NOMO-1 treated with DMSO at 0.1 percent for 48 hours (cell line): ENCODE measurements at regions not wholly inside any gene's neighbourhood (a gene's known extent, or its start where the extent isn't known, plus 50 kb on each side); places are given as distances from the start of the nearest gene placed in this dataset.

ENCODE experiments used
- DNase-seq: peaks from one replicate; lab custom pipeline; 2025; ENCODE audit not compliant: unreplicated experiment; lab: John Stamatoyannopoulos, UW

DNA sequence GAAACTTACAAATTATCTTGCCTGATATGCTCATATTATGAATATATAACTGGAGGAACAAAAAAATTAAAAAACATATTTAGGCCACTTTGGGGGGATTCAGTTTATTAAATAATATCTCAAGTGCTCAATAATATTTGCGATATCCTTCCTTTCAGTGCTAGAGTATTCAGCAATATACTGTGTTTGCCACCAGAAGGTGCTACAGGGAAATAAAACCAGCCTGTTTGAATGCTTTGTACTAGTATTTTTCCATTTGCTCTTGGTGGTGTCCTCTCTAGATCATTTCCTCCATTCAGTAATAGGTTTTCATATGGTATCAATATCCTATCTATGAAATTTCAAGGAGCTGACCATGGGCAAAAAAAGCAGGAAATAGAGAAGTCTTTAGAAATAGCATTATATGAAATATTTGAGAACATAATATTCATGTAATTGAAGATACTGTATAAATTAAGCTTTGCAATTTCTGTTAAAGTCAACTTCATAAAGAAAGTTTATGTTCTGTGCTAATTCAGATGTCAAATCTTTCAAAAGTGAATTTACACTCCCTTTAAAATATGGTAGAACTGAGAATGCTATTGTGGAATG, 106.2 kb upstream of the NAV3 start:
- peak; percentile 42 for DNase-seq

DNA sequence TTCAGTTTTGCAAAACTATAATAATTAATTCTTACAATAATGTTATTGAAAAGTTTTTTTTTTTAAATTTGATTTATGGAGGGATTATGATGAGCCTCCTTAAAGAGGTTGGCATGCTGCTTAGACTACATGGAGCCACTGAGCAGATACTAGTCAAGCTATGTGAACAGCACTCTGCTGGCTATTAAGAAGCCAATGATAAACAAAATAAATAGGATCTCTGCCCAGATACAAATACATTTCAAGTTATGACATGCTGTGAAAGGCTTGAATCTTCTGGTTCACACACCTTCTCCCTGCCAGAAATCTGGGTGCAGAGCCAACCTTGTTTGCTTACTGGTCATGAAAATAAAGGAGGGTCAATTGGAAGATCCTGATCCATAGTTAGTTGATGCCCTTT, 107.4 kb upstream of the NAV3 start:
- DNase-seq = no peak

DNA sequence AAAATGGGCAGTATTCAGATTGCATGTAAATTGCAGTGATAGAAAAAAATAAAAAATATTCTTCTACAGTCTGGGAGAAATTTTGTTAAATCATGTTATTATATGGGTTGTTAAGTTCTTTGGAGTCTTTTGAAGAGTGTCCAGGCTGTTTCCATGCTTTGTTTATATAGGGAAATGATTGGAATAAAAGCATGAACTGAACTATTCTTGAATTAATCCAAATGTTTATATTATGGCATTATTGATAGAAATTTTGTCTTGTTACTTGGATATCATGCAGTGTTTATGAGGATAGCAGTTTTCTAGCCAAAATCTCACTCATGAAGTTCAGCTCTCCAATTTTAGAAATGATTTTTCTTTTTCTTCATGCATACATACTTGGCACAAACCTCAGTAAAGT, 108.2 kb upstream of the NAV3 start:
- no peak for DNase-seq

DNA sequence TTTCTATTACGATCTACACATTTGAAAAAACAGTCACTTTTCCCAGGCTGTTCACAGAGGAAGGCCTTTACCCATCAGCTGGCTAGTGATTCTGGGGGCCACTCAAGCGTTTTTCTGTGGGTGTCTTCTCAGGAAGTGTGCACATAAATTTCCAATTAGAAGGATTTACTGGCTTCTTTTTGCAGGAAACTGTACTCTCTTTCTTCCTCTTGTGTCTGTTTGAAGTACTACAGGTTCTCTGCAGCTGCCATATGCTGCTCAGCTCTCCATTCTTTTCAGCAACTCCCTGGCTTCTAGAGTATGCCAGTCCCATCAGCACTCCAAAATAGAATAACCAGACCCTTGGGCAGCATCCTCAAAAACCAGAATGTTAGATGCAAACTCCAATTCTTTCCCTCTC, 110.4 kb upstream of the NAV3 start:
- no peak for DNase-seq

DNA sequence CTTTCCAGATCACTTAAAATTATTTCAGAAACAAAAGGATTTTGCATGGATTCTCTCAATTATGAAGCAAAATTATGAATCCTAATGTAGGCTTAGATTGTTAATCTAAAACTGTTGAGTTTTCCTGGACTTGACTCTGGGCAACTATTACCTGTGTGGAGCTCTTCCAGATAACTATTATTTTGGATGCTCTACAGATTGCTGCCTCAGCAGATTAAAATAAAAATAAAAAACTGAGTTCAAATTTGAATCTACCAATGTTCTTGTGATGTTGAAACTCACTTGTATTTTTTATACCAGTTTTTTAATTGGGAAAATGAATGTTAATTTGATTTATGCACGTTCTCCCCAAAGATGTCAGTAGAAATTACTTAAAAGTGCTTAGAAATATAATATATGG, 120.5 kb upstream of the NAV3 start:
- DNase-seq = no peak

DNA sequence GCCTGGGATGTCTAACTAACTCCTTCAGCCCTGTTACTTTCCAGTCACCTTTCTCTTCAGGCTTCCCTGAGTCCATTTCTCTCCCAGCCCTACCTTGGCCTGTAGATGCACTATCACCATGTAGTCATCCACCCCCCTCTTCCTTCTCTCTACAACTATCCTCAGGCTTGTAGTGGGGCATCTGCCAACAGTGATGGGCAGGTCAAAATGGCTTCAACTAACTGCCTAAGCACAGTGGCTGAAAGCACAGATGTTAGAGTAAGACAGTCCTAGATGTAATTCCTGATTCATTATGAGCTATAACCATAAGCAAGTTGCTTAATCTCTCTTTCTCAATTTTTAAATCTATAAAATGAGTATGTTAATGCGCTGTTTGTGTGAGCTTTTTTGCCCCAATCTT, 133.6 kb upstream of the NAV3 start:
- DNase-seq = no peak

DNA sequence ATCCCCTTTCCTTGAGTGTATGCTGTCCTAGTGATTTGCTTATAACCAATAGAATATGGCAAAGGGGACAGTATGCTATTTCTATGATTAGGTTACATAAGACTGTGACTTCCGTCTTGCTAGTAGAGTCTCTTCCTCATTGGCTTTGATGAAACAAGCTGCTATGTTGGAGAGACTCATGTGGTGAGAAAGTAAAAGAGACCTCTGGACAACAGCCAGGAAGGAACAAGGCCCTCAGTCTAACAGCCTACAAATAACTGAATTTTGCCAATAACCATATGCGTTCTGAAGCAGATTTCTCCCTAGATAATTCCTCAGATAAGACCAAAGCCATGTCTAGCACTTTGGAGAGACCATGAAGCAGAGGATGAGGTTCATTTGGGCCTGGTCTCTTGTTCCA, 134.5 kb upstream of the NAV3 start:
- DNase-seq = peak; percentile 47

DNA sequence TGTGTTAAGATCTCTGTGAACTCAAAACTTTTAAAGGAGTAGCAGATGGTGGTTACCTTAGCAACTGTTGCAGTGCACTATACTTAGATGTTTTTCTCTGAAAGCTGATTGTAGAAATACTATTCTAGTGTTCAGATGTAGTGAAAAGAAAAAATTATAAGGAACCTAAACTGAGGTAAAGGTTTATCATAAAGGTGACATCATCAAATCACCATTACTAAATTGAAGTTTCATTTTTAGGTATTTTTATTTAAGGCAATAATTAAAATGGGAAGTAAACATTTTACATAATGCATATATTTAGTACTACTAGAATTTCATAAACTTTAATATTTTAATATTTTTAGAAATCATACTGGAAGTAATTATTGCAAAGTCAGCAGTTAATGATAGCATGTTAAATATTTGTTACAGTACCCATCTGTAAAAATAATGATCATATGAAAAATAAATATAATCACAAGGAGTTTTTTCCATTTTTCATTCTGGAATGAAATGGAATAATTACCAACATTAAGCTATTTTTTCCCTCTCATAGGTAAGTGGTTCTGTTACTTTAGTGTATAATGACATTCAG, 141.1 kb upstream of the NAV3 start:
- no peak for DNase-seq

DNA sequence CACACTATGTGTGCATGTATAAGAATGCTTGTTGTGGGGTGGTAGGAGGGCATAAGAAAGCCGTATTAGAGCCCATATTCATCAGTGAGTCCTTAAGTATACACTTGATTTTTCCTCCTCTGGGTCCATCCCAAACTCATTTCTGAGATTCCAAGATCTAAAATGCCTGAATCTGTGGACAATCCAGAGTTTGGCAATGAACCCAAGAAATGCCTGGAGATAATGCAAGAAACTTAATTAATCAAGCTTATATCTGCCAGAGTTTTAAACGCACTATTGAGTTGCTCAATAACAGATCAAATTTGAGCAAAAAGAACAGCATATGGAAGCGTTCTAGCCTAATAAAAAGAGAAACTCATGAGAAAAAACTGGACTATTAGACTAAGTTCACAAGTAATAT, 143.4 kb upstream of the NAV3 start:
- DNase-seq = no peak

DNA sequence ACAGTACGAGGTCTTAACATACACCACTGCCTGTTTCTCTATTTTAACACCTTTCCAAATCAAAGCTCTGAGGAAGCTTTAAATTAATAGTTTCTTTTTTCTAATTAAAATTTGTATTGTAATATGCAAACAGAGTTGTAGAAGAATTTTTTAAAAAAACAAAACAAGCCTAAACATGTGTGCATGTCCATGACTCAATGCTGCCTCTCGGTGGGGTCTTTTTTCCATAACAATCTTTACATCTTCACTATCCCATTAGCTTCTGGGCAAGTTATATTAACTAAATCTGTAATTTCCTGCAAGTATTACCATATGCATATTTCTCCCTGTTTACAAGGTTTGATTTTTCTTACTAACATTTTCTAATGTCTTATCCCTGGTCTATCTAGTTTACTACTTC, 143.9 kb upstream of the NAV3 start:
- DNase-seq = peak; percentile 2

DNA sequence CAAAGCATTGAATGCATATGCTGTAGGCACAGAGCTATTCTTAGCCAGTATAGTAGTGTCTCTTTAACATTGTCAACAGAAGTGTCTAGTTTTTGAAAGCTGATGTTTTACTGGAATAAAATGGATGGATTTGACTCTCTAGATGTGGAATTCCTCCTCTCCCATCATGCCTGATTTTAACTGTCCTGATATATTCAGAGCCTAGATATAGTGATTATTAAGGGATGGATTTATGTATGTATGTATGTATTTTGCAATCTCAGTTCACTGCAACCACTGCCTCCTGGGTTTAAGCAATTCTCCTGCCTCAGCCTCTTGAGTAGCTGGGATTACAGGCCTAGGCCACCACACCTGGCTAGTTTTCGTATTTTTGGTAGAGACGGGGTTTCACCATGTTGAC, 144.8 kb upstream of the NAV3 start:
- DNase-seq = no peak

DNA sequence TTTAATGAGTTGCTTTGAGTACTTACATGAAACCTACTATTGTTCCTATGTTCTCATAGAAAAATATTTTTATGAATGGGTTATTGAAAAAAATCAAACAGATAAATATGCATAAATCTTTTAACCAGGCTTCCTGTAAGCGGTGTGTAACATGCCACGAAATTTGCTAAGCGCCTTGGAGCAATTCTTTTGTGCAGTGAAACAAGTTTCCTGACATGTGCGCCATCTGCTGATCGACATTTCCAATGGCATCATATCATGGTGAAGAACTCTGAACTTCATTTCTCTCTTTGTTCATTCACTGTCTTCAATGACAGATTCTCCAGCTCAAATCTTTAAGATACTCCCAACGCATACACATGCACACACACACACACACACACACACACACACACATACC, 145.6 kb upstream of the NAV3 start:
- DNase-seq = peak; percentile 52

DNA sequence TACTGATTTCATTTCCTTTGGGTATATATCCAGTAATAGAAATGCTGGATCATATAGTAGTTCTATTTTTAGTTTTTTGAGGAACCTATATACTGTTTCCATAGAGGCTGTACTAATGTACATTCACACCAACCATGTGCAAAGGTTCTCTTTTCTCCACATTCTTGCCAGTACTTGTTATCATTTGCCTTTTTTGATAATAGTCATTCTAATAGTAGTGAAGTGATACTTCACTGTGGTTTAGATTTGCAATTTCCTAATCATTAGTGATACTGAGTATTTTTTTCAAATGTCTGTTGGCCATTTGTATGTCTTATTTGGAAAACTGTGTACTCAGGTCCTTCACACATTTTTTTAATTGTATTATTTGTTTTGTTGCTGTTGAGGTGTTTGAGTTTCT, 148.2 kb upstream of the NAV3 start:
- DNase-seq = no peak

DNA sequence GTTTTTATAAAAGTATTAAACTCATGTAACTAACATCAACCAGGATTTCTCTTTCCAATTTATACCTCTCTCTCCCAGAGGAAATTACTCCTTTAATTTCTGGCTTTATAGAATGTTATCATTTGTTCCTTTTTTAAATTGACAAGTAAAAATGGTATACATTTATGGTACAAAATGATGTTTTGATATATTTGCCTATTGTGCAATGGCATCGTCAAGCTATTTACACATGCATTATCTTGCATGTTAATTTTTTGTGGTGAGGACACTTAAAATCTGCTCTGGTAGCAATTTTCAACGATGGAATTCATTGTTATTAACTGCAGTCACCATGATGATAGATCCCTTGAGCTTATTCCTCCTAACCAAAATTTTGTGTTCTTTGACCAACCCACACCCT, 149.0 kb upstream of the NAV3 start:
- no peak for DNase-seq

DNA sequence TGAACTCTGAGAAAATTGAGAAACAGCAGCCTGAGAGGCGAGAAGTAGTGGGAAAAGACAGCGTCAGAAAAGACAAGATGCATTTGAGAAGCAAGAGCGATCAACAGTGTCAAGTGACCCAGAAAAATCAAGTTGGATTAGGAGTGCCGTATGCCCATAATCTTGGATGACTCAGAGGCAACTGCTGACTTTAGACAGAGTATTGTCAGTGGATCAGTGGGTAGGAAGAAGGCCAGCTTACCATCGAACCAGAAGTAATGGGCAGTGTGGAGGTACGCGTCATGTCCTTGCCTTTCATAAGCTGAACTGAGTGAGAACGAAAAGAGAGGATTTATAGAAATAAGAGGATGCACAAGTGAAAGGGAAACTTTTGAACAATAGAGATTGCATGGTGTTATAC, 151.0 kb upstream of the NAV3 start:
- no peak for DNase-seq

DNA sequence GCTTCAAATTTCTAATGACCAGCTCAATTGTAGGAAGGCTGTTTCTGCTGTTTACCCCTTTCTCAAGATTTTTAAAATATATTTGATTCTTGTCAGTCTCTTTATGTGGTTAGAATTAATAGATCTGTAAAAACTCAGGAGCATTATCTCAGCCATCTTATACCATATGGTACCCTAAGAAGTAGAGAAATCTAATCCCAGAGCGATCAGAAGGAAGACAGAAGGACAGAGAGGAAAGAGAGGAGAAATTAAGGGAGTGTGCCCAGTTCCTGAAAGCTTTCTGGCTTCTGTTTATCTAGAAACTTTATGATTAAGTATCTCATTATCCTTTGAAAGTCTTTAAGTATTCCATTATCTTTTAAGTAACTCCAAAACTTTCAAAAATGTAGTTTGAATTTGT, 152.1 kb upstream of the NAV3 start:
- no peak for DNase-seq

DNA sequence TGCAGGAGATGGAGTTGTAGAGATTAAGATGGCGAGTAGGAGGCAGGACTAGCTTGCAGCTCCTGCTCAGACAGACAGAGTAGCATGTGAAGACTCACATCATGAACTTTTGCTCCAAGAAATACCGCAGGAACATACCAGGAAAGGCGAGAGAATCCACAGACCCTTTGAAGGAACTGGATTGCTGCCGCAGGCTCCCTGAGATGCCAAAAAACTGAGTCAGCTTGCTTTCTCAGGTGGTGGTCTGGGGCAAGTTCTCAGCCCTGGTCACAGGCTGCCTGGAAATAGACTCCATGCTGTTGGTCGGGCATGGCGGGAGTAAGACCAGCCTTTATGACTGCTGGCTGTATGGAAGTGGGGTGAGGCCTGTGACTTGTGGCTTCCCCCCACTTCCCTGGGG, 163.6 kb upstream of the NAV3 start:
- no peak for DNase-seq

DNA sequence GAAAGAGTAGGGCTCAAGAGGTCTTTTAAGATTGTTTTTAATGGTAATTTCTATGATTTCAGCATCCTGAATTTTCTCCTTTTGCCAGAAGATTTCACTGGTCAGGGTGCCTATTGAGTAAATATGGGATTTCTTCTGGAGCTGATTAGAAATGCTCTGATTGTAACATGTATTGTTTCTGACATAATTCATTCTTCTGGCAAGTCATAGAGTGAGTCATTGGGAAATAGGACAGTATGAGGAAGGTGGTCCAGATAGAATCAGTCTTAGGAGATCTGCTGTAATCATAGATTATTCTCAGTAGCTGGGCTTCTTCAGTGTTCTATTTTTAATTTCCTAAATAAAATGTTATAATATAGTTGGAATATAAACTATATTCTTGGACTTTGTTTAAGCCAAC, 182.0 kb upstream of the NAV3 start:
- DNase-seq = no peak

DNA sequence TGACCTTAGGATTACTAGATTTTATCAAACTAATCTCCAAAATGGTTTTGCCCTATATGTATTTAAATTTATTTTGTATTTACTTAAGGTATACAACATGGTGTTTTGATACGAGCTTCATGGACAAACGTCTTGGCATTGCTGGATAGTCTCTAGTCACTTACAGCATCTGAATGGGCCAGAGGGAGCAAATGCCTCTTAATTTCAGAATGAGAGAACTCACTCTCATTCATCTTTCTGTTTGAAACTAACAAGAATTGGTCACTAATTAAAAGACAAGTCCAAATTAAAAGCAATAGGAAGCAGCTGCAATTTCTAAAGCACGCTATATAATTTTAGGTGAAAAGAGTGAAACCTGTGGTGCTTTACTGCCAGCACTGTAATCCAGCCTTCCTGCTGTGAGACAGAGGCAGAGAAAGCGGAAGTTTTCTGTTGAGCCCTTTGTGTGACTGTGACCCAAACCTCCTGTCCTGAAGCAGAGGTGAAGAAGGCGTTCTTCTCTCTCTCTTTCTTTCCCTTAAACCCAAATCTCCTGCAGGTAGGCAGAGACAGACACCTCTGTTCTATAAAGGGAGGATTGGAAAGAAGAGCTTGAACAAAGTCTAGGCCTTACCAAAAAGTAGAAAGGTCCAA, 184.6 kb upstream of the NAV3 start:
- DNase-seq = peak; percentile 16

DNA sequence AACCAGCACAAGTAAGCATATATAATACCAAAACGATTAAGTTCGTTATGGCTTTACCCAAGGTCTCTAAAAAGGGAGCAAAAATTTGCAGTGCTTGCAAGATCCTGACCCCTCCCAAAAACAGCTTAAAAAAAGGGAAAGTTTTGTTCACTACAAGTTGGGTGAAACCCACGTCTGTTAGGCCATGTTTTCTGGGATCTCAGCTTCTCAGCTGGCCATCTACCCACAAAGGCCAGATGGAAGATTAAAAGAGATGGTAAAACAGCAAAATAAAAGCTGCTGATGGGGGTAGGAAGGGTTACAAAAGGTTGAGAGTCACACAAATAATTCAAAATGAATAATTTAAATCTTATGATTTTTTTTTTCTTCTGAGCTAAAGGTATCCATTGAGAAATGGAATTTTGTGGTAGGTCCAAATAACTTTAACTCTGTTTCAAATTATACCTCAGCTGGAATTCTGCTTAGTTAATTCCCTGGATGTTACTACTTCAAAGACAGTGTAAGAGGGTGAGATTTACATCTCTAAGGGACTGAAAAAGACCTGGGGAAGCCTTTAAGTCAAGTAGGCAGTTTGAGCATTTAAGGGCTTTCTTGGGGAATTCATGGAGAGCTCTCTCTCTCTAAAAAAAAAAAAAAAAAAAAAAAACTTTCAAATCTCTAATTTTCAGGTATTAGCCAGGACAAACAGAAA, 185.6 kb upstream of the NAV3 start:
- DNase-seq = no peak

DNA sequence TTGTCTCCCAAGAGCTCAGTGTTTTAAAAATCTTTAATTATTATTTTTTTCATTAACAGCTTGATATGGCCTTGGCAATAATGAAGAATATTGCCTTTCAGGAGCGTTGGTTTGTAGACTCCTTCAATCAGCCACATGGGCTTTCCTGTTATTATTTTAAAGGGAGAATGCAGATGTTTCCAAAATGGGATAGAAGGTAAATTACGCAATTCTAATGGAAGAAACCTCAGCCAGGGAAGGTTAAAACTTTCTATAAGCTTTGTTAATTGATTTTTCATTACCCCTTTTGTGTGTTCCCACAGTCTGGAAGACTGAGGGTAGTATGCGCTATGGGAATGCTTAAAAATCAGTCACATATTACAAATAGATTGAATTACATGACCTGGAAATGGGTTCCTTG, 188.4 kb upstream of the NAV3 start:
- DNase-seq = no peak

DNA sequence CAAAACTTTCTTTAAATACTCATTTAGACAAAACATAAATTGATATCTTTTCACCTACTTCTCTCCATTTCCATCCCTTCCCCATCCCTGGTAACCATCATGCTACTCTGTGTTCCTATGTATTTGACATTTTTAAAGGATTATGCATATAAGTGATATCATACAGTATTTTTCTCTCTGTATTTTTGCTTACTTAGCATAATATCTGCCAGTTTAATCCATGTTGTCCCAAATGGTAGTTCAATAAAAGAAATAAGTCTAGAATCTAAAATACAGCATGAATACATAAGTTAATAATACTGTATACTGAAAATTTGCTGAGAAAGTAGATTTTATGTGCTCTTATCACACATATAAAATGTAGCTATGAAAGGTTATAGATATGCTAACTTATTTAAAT, 190.3 kb upstream of the NAV3 start:
- DNase-seq = no peak
